Keratinocyte (primary cell): ENCODE measurements at regions not wholly inside any gene's neighbourhood (a gene's known extent, or its start where the extent isn't known, plus 50 kb on each side); places are given as distances from the start of the nearest gene placed in this dataset.

Experiments
- DNase-seq: peaks from one replicate; pipeline ENCODE4 v3.0.0-alpha.2; 2011; ENCODE audit warnings: low read depth, missing footprints, low spot score
- FAIRE-seq: peaks from 2 replicates; lab custom pipeline; 2011; peaks lifted over from hg19 to GRCh38; lab: Jason Lieb, UNC
- H2AFZ ChIP-seq: 2 replicates; pipeline ENCODE4 v1.6.0; 2012; ENCODE audit warnings: low read length, control low read depth, inconsistent platforms; ENCODE audit not compliant: control insufficient read depth
- H3K27ac ChIP-seq: 2 replicates; pipeline ENCODE4 v1.5.1; 2011; ENCODE audit warnings: low read length; ENCODE audit not compliant: control insufficient read depth, insufficient read depth
- H3K27me3 ChIP-seq: 3 replicates; pipeline ENCODE4 v1.6.0; 2011; ENCODE audit warnings: low read length; ENCODE audit not compliant: control insufficient read depth, insufficient read depth; ENCODE audit errors: extremely low read depth
- H3K36me3 ChIP-seq, 2 experiments: 2 replicates in 1 of 2; 3 replicates in 1 of 2; pipeline ENCODE4 v1.5.1; 2011; ENCODE audit warnings: low read length in 2 of 2, mild to moderate bottlenecking in 1 of 2; ENCODE audit not compliant: control insufficient read depth in 2 of 2, insufficient read depth in 2 of 2; ENCODE audit errors: extremely low read depth in 1 of 2
- H3K4me1 ChIP-seq: 3 replicates; pipeline ENCODE4 v1.5.1; 2011; ENCODE audit warnings: low read length; ENCODE audit not compliant: control insufficient read depth, insufficient read depth; ENCODE audit errors: extremely low read depth
- H3K4me2 ChIP-seq: 3 replicates; pipeline ENCODE4 v1.6.0; 2011; ENCODE audit warnings: low read depth, low read length; ENCODE audit not compliant: control insufficient read depth, insufficient read depth; ENCODE audit errors: extremely low read depth
- H3K4me3 ChIP-seq, 3 experiments: fragments of 200-600 bp in 1 of 3; sonication (generic) in 1 of 3; 2 replicates in 2 of 3; 3 replicates in 1 of 3; pipeline ENCODE4 v1.5.1; 2011 to 2016; ENCODE audit warnings: low read length in 3 of 3, mild to moderate bottlenecking in 3 of 3, control low read depth in 2 of 3, inconsistent platforms in 1 of 3, low read depth in 1 of 3, mixed read lengths in 1 of 3, mixed run types in 1 of 3, moderate library complexity in 1 of 3; ENCODE audit not compliant: control insufficient read depth in 2 of 3, insufficient read depth in 2 of 3; ENCODE audit errors: extremely low read depth in 1 of 3
- H3K79me2 ChIP-seq: 2 replicates; pipeline ENCODE4 v1.6.0; 2012; ENCODE audit warnings: low read length; ENCODE audit not compliant: control insufficient read depth, insufficient read depth
- H3K9ac ChIP-seq: 3 replicates; pipeline ENCODE4 v1.6.0; 2011; ENCODE audit warnings: low read length; ENCODE audit not compliant: control insufficient read depth, insufficient read depth; ENCODE audit errors: extremely low read depth
- H3K9me1 ChIP-seq: 3 replicates; pipeline ENCODE4 v1.6.0; 2011; ENCODE audit warnings: low read length; ENCODE audit not compliant: control insufficient read depth, insufficient read depth; ENCODE audit errors: extremely low read depth
- H3K9me3 ChIP-seq: 2 replicates; pipeline ENCODE4 v1.5.1; 2012; ENCODE audit warnings: low read depth, low read length; ENCODE audit not compliant: control insufficient read depth
- H4K20me1 ChIP-seq: 3 replicates; pipeline ENCODE4 v1.6.0; 2011; ENCODE audit warnings: low read length; ENCODE audit not compliant: control insufficient read depth, insufficient read depth; ENCODE audit errors: extremely low read depth
- EZH2 ChIP-seq: IDR thresholded peaks from one replicate; pipeline ENCODE4 v1.6.1; 2012; ENCODE audit warnings: inconsistent platforms, mild to moderate bottlenecking, low read length, moderate library complexity
- dilution Hi-C: fragments of 300-500 bp; cut with MboI; formaldehyde crosslinking; loops from one replicate; pipeline ENCODE4 v1.7.0; 2020; ENCODE audit warnings: low sequenced_read_pairs; ENCODE audit not compliant: extremely low pct_ligation_motif_present
- TF ChIP-seq, protein P1 (sequence below), 3 experiments: IDR thresholded peaks in 1 of 3; conservative IDR thresholded peaks in 1 of 3; optimal IDR thresholded peaks in 1 of 3; 2 replicates in 2 of 3; 3 replicates in 1 of 3; pipeline versions ENCODE3 to v1.5.1; 2011; ENCODE audit warnings: low read length in 3 of 3, mild to moderate bottlenecking in 3 of 3, moderate library complexity in 2 of 3, control low read depth in 1 of 3, inconsistent platforms in 1 of 3; ENCODE audit not compliant: insufficient read depth in 2 of 3; ENCODE audit errors: extremely low read depth in 1 of 3

DNA sequence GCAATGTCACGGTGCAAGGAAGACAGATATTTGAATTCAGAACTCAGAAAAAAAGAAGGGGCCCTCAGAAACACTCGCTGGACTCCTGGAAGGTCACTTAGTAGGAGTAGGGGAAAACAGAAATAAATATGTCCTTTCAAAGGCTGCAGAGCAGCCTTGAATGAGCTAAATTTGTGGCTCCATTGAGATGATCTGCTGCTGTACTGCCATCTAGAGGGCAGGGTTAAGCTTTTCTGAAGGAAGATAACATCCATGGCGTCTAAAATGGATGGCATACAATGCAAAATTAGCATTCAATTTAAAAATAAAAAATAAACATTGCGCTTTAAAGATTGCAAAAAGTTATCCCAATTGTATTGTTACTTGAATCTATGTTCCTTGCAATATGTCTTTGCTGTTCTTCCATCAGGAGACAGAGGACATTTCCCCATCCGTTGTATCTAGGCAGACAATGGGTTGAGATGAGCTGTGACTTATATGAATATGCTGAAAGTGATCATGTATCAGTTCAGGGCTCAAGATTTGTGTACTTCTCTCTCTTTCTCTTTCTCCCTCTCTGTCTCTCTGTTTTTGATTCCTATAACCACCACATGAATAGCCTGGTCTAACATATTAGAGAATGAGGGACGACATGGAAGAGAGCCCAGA, 642.2 kb downstream of the SH2D4B start:
- Histone ChIP-seq H3K9me1 (no peaks in the 10 kb centered on the region), H3K4me3 (no peak overlapping the region), H3K36me3 (no peaks in the 10 kb centered on the region), H3K27ac (no peak overlapping the region), H2AFZ (no peak overlapping the region), H3K27me3 (no peaks in the 10 kb centered on the region), H3K4me2 (no peak overlapping the region), H4K20me1 (no peaks in the 10 kb centered on the region), H3K9ac (no peak overlapping the region), H3K4me1 (no peaks in the 10 kb centered on the region), H3K9me3 (no peaks in the 10 kb centered on the region), H3K79me2 (no peaks in the 10 kb centered on the region)
- FAIRE-seq (no peak), DNase-seq (no peak)
- TF ChIP-seq, protein P1, sequence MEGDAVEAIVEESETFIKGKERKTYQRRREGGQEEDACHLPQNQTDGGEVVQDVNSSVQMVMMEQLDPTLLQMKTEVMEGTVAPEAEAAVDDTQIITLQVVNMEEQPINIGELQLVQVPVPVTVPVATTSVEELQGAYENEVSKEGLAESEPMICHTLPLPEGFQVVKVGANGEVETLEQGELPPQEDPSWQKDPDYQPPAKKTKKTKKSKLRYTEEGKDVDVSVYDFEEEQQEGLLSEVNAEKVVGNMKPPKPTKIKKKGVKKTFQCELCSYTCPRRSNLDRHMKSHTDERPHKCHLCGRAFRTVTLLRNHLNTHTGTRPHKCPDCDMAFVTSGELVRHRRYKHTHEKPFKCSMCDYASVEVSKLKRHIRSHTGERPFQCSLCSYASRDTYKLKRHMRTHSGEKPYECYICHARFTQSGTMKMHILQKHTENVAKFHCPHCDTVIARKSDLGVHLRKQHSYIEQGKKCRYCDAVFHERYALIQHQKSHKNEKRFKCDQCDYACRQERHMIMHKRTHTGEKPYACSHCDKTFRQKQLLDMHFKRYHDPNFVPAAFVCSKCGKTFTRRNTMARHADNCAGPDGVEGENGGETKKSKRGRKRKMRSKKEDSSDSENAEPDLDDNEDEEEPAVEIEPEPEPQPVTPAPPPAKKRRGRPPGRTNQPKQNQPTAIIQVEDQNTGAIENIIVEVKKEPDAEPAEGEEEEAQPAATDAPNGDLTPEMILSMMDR (optimal IDR thresholded peaks at IDR 0.05 in 1 of 3, IDR thresholded peaks at IDR 0.05 in 1 of 3, conservative IDR thresholded peaks at IDR 0.05 in 1 of 3; ENCODE audit: extremely low read depth in 1 of 3, insufficient read depth in 2 of 3, low read length in 3 of 3) = peak; percentile 23 to 47 (median 37)
- no peak for TF ChIP-seq EZH2
- dilution Hi-C loops = no loop called here

DNA sequence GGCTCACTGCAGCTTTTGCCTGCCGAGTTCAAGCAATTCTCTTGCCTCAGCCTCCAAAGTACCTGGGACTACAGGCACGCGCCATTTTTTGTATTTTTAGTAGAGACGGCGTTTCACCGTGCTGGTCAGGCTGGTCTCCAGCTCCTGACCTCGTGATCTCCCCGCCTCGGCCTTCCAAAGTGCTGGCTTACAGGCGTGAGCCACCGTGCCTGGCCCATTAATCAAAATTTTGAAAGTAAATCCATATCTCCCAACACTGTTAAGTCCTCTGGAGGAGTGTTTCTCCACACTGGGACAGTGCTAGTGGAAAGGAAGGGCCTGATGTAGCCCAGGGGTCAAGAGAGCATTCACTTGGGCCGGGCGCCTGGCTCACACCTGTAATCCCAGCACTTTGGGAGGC, 644.6 kb downstream of the SH2D4B start:
- DNase-seq (no peak), FAIRE-seq (no peak)
- no peak overlapping the region for H3K4me3 ChIP-seq
- H3K4me2 ChIP-seq = no peak overlapping the region
- H3K27ac ChIP-seq = no peak overlapping the region
- no peaks in the 10 kb centered on the region for H3K36me3 ChIP-seq
- H4K20me1 ChIP-seq = no peaks in the 10 kb centered on the region
- no peak overlapping the region for H2AFZ ChIP-seq
- no peak for TF ChIP-seq EZH2
- TF ChIP-seq, protein P1 (optimal IDR thresholded peaks at IDR 0.05 in 1 of 3, IDR thresholded peaks at IDR 0.05 in 1 of 3, conservative IDR thresholded peaks at IDR 0.05 in 1 of 3; ENCODE audit: extremely low read depth in 1 of 3, insufficient read depth in 2 of 3, low read length in 3 of 3) = no peak
- dilution Hi-C loops = no loop called here
- H3K9me3 ChIP-seq = no peaks in the 10 kb centered on the region
- no peaks in the 10 kb centered on the region for H3K9me1 ChIP-seq
- no peaks in the 10 kb centered on the region for H3K79me2 ChIP-seq
- no peaks in the 10 kb centered on the region for H3K27me3 ChIP-seq
- H3K4me1 ChIP-seq = no peaks in the 10 kb centered on the region
- H3K9ac ChIP-seq = no peak overlapping the region
